GM23338 (cell line): ENCODE measurements at regions not wholly inside any gene's neighbourhood (a gene's known extent, or its start where the extent isn't known, plus 50 kb on each side); places are given as distances from the start of the nearest gene placed in this dataset.

Experiments
- ATAC-seq: fragments of 200-7000 bp; cut with Tn5 transposase; 3 replicates; pipeline ENCODE4 v1.9.1; 2020
- DNase-seq: peaks from one replicate; pipeline ENCODE4 v3.0.0-alpha.2; 2015; ENCODE audit warnings: low spot score
- H2AFZ ChIP-seq: fragments of 200-600 bp; sonication (generic); 2 replicates; pipeline ENCODE4 v1.8.0; 2016; ENCODE audit warnings: antibody characterized with exemption, mild to moderate bottlenecking, moderate library complexity
- H3F3A ChIP-seq: fragments of 200-600 bp; sonication (generic); replicated peaks from 2 replicates; pipeline ENCODE4 v1.8.0; 2017; ENCODE audit warnings: antibody characterized with exemption, mixed run types, low read depth
- H3K27ac ChIP-seq: fragments of 200-600 bp; sonication (generic); 2 replicates; pipeline ENCODE4 v1.6.1; 2016; ENCODE audit warnings: low read depth
- H3K27me3 ChIP-seq: fragments of 200-600 bp; sonication (generic); 2 replicates; pipeline ENCODE4 v1.8.0; 2016; ENCODE audit warnings: mild to moderate bottlenecking, mixed run types, moderate library complexity; ENCODE audit not compliant: insufficient read depth
- H3K36me3 ChIP-seq: fragments of 200-600 bp; sonication (generic); 2 replicates; pipeline ENCODE4 v1.8.0; 2016; ENCODE audit warnings: mild to moderate bottlenecking; ENCODE audit not compliant: insufficient read depth
- H3K4me1 ChIP-seq: fragments of 200-600 bp; sonication (generic); 2 replicates; pipeline ENCODE4 v1.8.0; 2016; ENCODE audit warnings: mild to moderate bottlenecking, moderate library complexity; ENCODE audit not compliant: insufficient read depth
- H3K4me2 ChIP-seq: fragments of 200-600 bp; sonication (generic); 2 replicates; pipeline ENCODE4 v1.7.1; 2017; ENCODE audit warnings: mixed run types
- H3K4me3 ChIP-seq: fragments of 200-600 bp; sonication (generic); 2 replicates; pipeline ENCODE4 v1.6.1; 2016; ENCODE audit warnings: mixed run types
- H3K79me2 ChIP-seq: fragments of 200-600 bp; sonication (generic); replicated peaks from 2 replicates; pipeline ENCODE4 v1.8.0; 2017; ENCODE audit warnings: mild to moderate bottlenecking; ENCODE audit not compliant: insufficient read depth
- H3K9me2 ChIP-seq: fragments of 200-600 bp; sonication (generic); 2 replicates; pipeline ENCODE4 v1.8.0; 2017; ENCODE audit not compliant: insufficient read depth
- H4K20me1 ChIP-seq: fragments of 200-600 bp; sonication (generic); replicated peaks from 2 replicates; pipeline ENCODE4 v1.8.0; 2017; ENCODE audit warnings: mild to moderate bottlenecking; ENCODE audit not compliant: insufficient read depth
- H3K27ac Mint-ChIP-seq: 2 replicates; pipeline ENCODE4 v1.8.0; 2020; ENCODE audit warnings: inconsistent platforms, mild to moderate bottlenecking, moderate library complexity, mixed read lengths
- H3K27me3 Mint-ChIP-seq: 3 replicates; pipeline ENCODE4 v1.8.0; 2022; ENCODE audit warnings: low read depth, mild to moderate bottlenecking, moderate library complexity, mixed read lengths, inconsistent platforms; ENCODE audit not compliant: insufficient read depth, poor library complexity
- H3K36me3 Mint-ChIP-seq: 3 replicates; pipeline ENCODE4 v1.8.0; 2021; ENCODE audit warnings: low read depth, mild to moderate bottlenecking, inconsistent platforms, moderate library complexity, mixed read lengths
- H3K4me1 Mint-ChIP-seq: 3 replicates; pipeline ENCODE4 v1.8.0; 2020; ENCODE audit warnings: mild to moderate bottlenecking, inconsistent platforms, mixed read lengths
- H3K4me3 Mint-ChIP-seq: 3 replicates; pipeline ENCODE4 v1.8.0; 2021; ENCODE audit warnings: moderate library complexity, mild to moderate bottlenecking, inconsistent platforms, mixed read lengths
- H3K9me3 Mint-ChIP-seq: 3 replicates; pipeline ENCODE4 v1.8.0; 2020; ENCODE audit warnings: moderate library complexity, mild to moderate bottlenecking, inconsistent platforms, mixed read lengths
- CREB1 ChIP-seq: fragments of 250-450 bp; sonication (Bioruptor Pico); IDR thresholded peaks from 2 replicates; pipeline ENCODE4 v1.5.0; 2020; ENCODE audit warnings: low read depth, mild to moderate bottlenecking, moderate library complexity
- EZH2 ChIP-seq: fragments of 200-600 bp; sonication (generic); IDR thresholded peaks from one replicate; pipeline ENCODE4 v1.8.0; 2017; ENCODE audit warnings: antibody characterized with exemption, mild to moderate bottlenecking, low read depth; ENCODE audit not compliant: unreplicated experiment
- NANOG ChIP-seq: IDR thresholded peaks from 2 replicates; pipeline ENCODE4 v1.6.1; 2016; ENCODE audit warnings: antibody characterized with exemption, borderline replicate concordance
- POLR2AphosphoS5 ChIP-seq: IDR thresholded peaks from 2 replicates; pipeline ENCODE4 v1.6.1; 2016; ENCODE audit warnings: antibody characterized with exemption, low read depth
- STAT1 ChIP-seq: IDR thresholded peaks from one replicate; pipeline ENCODE4 v1.6.1; 2016; ENCODE audit warnings: antibody characterized with exemption; ENCODE audit not compliant: unreplicated experiment
- ZNF331 ChIP-seq: fragments of 250-450 bp; sonication (Bioruptor Pico); IDR thresholded peaks from 2 replicates; pipeline ENCODE4 v1.5.0; 2020; ENCODE audit warnings: low read depth, mild to moderate bottlenecking, moderate library complexity
- TF ChIP-seq, protein P1 (sequence below): IDR thresholded peaks from one replicate; pipeline ENCODE4 v1.6.1; 2018; ENCODE audit warnings: antibody characterized with exemption; ENCODE audit not compliant: unreplicated experiment
- TF ChIP-seq, protein P2 (sequence below): fragments of 250-450 bp; sonication (Bioruptor Pico); IDR thresholded peaks from 2 replicates; pipeline ENCODE4 v1.5.0; 2020; ENCODE audit warnings: mild to moderate bottlenecking, moderate library complexity
- TF ChIP-seq, protein P3 (sequence below): IDR thresholded peaks from 2 replicates; pipeline ENCODE4 v1.6.1; 2016; ENCODE audit warnings: antibody characterized with exemption

DNA sequence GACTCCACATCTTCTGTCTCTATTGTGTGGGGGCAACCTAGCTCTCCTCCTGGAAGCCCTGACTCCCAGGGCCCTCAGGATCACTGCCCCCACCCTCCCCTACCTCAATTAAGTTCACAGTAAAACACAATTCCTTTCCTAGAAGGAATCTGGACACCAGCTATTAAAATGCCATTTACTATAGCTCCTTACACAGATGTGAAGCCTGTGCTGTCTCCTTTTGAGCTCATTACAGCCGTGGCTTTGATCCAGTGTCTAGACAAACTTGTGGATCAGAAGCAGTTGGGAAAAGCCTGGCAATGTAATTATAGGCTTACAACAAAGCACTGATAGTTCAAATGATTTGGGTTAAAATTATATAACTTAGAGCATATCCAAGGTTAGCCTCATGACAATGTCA lies 107.0 kb upstream of the SMIM23 start:
- Histone ChIP-seq H3K4me1 (no peaks in the 10 kb centered on the region; the same call in 1 of the 2 replicates), H3K27me3 (no peaks in the 10 kb centered on the region), H2AFZ (no peak overlapping the region), H4K20me1 (no peaks in the 10 kb centered on the region), H3K4me3 (no peak overlapping the region), H3K27ac (no peak overlapping the region), H3K79me2 (no peaks in the 10 kb centered on the region), H3F3A (no peaks in the 10 kb centered on the region), H3K36me3 (no peaks in the 10 kb centered on the region), H3K9me2 (peaks cover 11% of the 10 kb centered on the region; the same call in 1 of the 2 replicates), H3K4me2 (no peak overlapping the region)
- Mint-ChIP-seq H3K27ac (no peak overlapping the region), H3K4me1 (peaks cover 10% of the 10 kb centered on the region), H3K4me3 (no peak overlapping the region), H3K27me3 (peaks cover 9% of the 10 kb centered on the region), H3K36me3 (peaks cover 2% of the 10 kb centered on the region; the same call in 1 of the 3 replicates), H3K9me3 (peaks cover 3% of the 10 kb centered on the region; the same call in 1 of the 3 replicates)
- ATAC-seq = no peak
- TF ChIP-seq, protein P1, sequence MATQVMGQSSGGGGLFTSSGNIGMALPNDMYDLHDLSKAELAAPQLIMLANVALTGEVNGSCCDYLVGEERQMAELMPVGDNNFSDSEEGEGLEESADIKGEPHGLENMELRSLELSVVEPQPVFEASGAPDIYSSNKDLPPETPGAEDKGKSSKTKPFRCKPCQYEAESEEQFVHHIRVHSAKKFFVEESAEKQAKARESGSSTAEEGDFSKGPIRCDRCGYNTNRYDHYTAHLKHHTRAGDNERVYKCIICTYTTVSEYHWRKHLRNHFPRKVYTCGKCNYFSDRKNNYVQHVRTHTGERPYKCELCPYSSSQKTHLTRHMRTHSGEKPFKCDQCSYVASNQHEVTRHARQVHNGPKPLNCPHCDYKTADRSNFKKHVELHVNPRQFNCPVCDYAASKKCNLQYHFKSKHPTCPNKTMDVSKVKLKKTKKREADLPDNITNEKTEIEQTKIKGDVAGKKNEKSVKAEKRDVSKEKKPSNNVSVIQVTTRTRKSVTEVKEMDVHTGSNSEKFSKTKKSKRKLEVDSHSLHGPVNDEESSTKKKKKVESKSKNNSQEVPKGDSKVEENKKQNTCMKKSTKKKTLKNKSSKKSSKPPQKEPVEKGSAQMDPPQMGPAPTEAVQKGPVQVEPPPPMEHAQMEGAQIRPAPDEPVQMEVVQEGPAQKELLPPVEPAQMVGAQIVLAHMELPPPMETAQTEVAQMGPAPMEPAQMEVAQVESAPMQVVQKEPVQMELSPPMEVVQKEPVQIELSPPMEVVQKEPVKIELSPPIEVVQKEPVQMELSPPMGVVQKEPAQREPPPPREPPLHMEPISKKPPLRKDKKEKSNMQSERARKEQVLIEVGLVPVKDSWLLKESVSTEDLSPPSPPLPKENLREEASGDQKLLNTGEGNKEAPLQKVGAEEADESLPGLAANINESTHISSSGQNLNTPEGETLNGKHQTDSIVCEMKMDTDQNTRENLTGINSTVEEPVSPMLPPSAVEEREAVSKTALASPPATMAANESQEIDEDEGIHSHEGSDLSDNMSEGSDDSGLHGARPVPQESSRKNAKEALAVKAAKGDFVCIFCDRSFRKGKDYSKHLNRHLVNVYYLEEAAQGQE = no peak
- TF ChIP-seq STAT1 = no peak
- no peak for TF ChIP-seq POLR2AphosphoS5
- TF ChIP-seq ZNF331 (CRISPR knock-in tag) = no peak
- no peak for TF ChIP-seq NANOG
- no peak for TF ChIP-seq EZH2
- TF ChIP-seq CREB1 (CRISPR knock-in tag) = no peak
- TF ChIP-seq, protein P2, sequence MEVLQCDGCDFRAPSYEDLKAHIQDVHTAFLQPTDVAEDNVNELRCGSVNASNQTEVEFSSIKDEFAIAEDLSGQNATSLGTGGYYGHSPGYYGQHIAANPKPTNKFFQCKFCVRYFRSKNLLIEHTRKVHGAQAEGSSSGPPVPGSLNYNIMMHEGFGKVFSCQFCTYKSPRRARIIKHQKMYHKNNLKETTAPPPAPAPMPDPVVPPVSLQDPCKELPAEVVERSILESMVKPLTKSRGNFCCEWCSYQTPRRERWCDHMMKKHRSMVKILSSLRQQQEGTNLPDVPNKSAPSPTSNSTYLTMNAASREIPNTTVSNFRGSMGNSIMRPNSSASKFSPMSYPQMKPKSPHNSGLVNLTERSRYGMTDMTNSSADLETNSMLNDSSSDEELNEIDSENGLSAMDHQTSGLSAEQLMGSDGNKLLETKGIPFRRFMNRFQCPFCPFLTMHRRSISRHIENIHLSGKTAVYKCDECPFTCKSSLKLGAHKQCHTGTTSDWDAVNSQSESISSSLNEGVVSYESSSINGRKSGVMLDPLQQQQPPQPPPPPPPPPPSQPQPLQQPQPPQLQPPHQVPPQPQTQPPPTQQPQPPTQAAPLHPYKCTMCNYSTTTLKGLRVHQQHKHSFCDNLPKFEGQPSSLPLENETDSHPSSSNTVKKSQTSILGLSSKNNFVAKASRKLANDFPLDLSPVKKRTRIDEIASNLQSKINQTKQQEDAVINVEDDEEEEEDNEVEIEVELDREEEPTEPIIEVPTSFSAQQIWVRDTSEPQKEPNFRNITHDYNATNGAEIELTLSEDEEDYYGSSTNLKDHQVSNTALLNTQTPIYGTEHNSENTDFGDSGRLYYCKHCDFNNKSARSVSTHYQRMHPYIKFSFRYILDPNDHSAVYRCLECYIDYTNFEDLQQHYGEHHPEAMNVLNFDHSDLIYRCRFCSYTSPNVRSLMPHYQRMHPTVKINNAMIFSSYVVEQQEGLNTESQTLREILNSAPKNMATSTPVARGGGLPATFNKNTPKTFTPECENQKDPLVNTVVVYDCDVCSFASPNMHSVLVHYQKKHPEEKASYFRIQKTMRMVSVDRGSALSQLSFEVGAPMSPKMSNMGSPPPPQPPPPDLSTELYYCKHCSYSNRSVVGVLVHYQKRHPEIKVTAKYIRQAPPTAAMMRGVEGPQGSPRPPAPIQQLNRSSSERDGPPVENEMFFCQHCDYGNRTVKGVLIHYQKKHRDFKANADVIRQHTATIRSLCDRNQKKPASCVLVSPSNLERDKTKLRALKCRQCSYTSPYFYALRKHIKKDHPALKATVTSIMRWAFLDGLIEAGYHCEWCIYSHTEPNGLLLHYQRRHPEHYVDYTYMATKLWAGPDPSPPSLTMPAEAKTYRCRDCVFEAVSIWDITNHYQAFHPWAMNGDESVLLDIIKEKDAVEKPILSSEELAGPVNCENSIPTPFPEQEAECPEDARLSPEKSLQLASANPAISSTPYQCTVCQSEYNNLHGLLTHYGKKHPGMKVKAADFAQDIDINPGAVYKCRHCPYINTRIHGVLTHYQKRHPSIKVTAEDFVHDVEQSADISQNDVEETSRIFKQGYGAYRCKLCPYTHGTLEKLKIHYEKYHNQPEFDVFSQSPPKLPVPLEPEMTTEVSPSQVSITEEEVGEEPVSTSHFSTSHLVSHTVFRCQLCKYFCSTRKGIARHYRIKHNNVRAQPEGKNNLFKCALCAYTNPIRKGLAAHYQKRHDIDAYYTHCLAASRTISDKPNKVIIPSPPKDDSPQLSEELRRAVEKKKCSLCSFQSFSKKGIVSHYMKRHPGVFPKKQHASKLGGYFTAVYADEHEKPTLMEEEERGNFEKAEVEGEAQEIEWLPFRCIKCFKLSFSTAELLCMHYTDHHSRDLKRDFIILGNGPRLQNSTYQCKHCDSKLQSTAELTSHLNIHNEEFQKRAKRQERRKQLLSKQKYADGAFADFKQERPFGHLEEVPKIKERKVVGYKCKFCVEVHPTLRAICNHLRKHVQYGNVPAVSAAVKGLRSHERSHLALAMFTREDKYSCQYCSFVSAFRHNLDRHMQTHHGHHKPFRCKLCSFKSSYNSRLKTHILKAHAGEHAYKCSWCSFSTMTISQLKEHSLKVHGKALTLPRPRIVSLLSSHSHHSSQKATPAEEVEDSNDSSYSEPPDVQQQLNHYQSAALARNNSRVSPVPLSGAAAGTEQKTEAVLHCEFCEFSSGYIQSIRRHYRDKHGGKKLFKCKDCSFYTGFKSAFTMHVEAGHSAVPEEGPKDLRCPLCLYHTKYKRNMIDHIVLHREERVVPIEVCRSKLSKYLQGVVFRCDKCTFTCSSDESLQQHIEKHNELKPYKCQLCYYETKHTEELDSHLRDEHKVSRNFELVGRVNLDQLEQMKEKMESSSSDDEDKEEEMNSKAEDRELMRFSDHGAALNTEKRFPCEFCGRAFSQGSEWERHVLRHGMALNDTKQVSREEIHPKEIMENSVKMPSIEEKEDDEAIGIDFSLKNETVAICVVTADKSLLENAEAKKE (CRISPR knock-in tag) = no peak
- TF ChIP-seq, protein P3, sequence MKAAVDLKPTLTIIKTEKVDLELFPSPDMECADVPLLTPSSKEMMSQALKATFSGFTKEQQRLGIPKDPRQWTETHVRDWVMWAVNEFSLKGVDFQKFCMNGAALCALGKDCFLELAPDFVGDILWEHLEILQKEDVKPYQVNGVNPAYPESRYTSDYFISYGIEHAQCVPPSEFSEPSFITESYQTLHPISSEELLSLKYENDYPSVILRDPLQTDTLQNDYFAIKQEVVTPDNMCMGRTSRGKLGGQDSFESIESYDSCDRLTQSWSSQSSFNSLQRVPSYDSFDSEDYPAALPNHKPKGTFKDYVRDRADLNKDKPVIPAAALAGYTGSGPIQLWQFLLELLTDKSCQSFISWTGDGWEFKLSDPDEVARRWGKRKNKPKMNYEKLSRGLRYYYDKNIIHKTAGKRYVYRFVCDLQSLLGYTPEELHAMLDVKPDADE = no peak
- DNase-seq = no peak
